ENCODE measurements at regions not wholly inside any gene's neighbourhood (a gene's known extent, or its start where the extent isn't known, plus 50 kb on each side); places are given as distances from the start of the nearest gene placed in this dataset.

DNA sequence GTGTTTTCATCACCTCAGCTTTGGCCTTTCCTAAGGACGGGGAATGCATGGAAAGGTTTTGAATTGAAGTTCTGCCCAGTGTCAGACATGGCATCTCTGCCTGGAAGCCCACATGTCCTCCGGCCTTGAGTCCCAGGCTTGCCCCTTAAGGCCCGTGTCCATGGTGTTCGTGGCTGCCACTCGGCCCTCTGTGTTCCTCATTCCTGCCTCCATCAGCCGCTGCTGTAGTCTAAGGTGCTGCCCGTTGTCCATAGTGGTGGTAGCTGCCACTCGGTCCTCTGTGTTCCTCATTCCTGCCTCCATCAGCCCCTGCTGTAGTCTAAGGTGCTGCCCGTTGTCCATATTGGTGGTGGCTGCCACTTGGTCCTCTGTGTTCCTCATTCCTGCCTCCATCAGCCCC lies 180.7 kb upstream of the SHH start:
- no peak for DNase-seq (ENCODE audit: low spot score)

DNA sequence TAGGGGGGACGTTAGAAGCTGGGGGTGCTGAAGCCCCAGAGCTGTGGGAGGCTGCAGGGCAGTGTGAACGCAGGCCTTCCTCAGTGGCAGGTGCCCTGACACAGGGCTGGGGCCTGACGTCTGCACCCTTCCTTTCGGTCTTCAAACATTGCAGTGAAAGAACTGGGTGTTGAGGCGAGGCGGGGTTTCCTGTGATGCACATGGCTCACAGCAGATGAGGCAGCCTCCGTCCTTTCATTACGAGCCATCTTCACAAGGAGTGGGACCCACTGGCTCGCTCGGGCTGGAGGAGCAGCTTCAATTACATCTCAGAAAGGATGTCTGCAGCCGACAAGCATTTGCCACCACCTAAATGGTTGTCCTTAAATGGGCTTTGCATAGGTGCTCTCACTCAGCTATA lies 180.3 kb upstream of the SHH start:
- no peak for DNase-seq (ENCODE audit: low spot score)

DNA sequence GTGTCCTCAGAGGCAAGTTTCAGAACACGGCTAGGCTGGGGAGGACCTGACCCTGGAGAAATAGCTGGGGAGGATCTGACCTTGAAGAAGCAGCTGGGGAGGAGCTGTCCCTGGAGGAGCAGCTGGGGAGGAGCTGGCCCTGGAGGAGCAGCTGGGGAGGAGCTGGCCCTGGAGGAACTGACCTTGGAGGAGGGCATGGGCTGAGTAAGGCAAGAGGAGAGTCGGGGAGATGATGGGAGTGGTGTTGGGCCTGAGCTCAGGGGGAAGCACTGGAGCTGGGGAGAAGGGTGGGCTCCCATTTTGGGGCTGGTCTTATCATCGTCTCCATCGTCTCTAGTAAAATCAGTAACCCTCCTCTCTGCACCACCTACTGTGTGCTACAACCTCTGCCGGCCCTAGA lies 179.8 kb upstream of the SHH start:
- no peak for DNase-seq (ENCODE audit: low spot score)

DNA sequence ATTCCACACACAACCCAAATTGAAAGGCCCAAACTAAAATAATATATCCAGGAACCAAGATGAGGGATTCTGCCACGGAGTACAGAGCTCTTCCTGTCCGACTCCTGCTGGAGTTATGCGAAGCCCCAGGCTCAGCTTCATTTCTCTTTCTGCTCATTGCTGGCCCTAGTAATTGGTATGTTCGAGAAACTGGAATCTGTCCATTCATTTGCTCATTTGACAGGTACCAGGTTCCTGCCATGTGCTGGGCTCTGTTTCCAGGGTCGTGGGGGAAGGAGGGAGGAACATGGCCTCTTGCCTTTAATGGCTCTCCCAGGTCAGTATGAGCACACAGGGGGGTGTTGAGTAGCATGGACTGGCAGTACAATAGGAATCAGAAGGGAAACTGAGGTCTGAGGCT lies 179.2 kb upstream of the SHH start:
- no peak for DNase-seq (ENCODE audit: low spot score)

DNA sequence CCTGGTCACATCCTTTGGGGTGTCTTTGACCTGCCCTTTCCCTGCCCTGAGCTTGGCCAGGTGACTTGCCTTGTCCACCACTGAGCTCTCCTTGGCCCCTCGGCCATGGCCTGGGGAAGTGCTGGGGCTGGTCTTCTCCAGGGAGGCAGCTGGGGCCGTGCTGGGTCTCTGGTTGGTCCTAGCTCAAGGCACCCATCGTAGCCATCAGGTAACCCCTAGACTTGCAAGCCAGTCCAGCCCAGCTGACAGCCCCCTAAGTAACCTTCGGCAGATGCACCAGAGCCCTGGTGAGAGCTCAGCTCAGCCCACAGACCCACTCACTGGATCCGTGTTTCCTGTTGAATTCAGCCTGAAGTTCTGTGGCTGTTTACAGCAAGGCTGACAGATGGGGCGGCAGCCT lies 176.2 kb upstream of the SHH start:
- DNase-seq (ENCODE audit: low spot score), result no peak

DNA sequence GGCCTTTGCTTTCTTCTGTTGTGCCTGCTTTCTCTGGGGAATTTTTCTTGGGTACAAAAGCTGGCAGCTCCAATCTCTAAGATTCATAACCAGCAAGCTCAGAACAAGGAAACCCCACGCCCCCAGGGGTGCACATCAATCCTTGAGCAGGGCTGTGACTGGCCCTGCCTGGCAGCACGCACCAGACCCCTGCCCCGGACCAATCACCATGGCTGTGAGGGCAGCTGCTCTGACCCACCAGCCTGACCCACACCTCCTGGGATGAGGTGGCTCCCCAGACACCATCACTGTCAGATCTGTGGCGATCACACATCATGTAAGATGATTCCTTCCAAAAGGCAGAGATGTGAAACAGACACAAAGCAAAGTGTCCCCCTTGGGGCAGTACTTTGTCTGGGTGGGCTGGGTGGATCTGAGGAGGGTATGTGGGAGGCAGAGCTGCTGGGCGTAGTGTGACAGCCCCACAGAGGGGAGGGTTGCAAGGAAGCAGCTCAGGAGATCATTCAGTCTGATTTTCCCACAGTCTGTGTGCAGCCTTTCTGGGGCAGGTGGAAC lies 175.5 kb upstream of the SHH start:
- DNase-seq (ENCODE audit: low spot score), result no peak

DNA sequence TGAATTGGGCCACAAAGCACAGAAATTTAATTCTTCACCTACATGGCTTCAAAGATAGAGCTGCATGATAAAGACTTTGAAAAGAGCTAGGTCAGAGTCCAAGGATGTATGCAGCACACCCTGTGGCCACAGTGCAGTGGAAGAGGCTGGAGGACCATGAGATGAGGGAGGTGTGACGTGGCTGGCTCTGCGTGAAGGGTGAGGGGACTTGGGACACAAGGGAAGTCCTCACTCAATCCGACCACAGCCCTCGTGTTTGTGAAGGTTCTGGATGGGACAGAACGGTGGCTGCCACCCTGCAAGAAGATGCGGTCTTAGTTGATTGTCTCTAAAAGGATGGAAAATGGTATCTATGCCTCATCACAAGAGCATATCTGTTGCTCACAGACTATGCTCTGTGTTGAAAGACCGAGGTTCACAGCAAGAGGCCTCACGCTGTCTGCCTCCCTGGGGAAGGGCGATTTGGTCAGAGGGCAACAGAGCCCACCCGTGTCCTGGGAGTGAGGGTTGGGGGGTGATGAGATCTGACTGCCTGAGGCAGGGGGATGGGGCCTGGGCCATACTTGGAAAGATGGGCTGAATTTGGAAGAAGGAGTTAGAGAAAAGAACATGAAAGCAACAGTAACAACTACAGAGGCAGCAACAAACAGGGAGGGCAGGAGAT lies 174.4 kb upstream of the SHH start:
- no peak for DNase-seq (ENCODE audit: low spot score)

DNA sequence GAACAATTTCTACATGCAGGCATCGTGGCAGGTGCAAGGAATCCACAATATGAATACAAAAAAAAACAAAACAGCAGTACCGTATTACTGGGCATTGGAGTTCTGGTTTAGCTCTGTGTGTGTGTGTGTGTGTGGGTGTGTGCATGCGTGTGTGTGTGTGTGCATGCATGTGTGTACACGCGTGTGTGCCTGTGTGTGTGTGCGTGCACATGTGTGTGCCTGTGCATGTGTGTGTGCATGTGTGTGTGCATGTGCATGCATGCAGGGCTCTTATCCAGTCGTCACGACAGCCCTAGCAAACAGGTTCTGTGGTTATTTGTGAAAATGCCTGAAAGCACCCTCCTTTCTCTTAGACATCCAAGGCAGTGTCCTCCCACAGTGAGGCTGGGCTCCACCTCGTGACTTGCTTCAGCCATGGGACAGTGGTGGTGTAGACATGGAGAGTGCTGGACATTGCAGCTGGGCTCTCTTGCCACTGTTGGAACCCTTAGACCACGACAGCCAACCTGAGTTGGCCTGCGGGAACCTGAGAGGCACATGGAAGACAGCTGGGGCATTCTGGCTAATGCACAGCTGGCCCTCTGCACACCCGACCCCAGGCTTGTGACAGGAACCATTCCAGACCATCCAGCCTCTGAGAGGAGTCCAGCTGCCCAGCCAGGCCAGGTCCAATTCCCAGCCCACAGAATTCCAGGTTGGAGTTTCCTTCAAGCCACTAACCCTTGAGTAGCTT lies 173.4 kb upstream of the SHH start:
- DNase-seq (ENCODE audit: low spot score), result no peak

DNA sequence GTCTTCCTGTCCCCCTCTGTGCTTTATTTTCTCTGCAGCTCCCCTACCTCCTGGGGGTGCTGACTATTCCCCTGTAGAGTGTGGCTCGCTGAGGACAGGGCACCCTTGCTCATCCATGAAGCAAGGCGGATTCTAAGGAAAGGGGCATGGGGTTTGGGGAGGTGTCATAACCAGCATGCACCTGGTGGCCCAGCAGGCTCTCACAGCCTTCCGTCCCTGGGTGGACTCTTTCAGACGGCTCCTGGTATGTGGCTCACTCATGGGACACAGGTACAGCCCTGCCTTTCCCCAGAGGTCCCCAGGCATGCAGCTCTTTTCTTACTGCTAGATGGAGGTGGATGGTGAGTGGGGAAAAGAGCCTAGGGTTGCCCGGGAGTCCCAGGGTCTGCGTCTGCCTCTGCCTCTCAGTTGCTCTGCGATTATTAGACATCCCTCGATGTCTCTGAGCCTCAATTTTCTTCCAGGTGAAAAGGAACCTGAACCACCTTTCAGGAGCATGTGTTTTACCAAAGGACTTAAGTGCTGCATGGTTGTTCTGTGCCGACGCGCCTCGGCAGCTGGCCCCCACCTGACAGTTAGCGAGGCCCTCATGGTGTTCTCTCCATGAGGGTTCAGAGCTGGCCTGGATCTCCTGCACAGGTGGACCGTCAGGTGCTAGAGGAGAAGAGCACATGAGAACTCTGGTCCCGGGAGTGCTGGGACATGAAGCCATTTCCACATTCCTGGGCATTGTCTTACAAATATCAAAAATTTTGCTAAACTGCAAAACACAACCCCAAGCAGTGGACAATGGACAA lies 172.5 kb upstream of the SHH start:
- DNase-seq (ENCODE audit: low spot score), result no peak

DNA sequence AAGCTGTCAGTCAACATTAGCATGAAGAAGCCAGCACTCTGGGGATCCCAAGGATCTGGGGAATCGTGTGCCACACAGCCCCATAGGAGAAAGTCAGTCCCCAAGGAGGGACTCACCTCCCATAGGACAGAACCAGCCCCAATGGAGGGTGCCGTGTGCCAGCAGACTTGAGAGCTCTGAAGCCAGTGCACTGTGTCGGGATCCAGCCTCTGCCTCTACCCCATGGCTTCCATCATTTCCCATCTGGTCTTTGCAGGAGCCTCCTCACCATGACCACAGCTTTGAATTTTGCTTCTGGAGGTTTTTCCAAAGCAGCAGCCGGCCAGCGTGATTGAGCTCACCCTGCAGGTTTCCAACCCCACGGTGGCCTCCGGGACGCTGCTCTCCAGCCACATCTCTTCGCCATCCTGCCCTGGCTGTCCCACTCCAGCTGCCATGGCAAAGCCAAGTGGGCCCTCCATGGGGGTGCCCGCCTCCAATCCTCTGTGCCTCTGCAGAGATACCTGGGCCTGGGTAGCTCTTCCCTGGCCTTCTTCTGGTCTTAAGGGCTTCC lies 171.8 kb upstream of the SHH start:
- no peak for DNase-seq (ENCODE audit: low spot score)

DNA sequence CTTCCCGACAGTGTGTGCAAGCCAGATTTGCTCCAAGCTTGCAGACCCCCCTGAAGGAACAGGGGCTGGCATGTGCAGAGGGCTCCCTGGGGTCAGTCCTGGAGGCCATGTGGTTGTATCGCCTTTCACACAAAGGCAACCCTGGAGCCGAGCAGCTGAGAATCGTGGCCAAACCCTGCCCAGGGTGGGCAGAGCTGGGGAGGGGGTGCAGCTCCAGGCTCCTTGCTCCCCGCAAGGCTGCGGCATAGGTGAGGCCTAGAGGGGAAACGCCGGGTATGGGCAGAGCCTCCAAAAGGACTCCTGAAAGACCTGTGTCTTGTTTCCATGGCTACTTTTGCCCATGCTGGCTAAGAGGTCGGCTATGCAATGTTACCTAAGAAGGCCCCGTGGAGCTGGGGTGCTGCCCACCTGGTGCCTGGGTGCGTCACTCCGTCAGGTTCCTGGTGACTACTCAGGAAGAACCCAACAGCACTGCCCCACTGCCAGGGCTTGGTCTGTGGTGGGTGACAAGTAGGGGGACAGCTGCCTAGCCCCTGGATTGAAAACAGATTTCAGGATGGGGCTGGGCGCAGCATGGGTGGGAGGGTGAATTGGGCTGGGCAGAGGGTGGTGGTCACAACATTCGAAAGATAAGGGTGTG lies 171.0 kb upstream of the SHH start:
- DNase-seq (ENCODE audit: low spot score), result no peak

DNA sequence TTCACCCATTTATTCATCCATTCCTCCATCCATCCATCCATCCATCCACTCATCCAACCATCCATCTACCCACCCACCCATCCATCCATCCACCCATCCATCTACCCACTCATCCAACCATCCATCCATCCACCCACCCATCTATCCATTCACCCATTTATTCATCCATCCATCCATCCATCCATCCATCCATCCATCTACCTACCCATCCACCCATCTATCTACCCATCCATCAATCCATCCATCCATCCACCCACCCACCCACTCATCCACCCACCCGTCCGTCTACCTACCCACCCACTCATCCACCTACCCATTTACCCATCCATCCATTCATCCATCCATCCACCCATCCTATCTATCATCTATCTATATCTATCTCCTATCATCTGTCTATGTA lies 169.4 kb upstream of the SHH start:
- DNase-seq (ENCODE audit: low spot score), result no peak

DNA sequence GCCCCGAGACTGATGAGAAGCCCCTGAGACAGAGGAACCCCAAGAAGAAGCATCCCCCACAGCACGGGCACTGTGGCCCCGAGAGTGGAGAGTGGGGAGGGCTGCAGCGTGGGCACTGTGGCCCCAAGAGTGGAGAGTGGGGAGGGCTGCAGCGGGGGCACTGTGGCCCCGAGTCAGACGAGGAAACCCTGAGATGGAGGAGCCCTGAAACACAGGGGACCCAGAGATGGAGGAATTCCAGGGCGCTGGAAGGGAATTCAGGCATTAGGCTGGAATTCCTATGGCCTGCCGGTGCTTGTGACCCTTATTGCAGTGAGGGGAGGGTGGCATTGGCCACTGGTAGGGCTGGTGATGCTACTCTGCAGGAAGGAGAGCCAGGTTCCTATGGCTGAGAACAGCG lies 168.6 kb upstream of the SHH start:
- DNase-seq (ENCODE audit: low spot score), result no peak

DNA sequence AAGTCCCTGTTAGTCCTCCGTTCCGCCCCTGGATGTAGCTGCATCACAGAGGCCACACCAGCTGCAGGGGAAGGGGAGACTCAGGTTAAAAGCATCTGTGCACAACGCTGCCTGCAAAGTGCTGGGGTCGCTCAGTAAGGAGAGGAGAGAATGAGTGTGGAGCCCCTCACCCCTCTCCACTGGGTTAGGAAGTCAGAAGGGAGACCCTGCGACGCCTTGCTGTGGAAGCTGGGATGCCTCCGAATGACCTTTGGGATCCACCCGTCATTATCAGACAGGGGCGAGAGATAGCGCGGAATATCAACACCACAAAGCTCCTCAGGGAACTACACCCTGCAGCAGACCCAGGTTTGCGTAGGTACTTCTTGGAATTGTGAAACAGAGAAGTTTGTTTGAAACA lies 167.7 kb upstream of the SHH start:
- DNase-seq (ENCODE audit: low spot score), result no peak

DNA sequence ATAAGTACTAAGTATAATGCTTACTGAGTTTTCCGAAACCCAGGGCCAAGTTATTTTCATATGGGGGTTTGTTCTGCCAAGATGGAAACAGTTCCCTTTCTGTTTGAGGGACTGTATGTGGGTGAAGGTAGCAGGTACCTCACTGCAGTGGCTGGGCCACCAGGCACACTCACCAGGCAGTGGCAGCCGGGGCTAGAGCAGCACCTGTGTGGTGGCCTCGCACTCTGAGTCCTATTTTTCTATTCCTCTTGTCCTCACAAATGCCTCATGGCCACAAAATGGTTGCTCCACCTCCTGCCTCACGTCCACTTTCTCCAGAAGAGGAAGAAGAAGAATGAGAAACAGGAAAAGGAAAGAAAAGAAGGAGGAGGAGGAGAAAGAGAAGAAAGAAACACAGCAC lies 167.3 kb upstream of the SHH start:
- no peak for DNase-seq (ENCODE audit: low spot score)

DNA sequence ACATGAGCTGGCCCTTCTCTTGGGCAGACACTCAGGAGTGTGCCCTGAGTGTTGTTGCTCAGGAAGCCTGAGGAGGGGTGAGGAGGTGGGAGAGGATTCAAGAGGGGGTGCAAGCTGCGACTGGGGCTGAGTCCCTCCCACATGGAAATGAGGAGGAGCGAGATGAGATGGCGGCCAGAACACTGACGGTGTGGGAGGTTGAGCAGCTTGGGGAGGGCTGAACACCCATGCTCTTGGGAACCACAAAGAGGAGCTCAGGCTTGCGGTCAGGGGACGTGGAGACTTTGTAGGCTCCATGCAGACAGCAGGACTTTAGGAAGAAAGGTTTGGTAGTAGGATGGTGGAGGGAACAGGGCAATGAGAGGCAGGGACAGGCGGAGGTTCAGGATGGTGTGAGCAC lies 163.2 kb upstream of the SHH start:
- no peak for DNase-seq (ENCODE audit: low spot score)

DNA sequence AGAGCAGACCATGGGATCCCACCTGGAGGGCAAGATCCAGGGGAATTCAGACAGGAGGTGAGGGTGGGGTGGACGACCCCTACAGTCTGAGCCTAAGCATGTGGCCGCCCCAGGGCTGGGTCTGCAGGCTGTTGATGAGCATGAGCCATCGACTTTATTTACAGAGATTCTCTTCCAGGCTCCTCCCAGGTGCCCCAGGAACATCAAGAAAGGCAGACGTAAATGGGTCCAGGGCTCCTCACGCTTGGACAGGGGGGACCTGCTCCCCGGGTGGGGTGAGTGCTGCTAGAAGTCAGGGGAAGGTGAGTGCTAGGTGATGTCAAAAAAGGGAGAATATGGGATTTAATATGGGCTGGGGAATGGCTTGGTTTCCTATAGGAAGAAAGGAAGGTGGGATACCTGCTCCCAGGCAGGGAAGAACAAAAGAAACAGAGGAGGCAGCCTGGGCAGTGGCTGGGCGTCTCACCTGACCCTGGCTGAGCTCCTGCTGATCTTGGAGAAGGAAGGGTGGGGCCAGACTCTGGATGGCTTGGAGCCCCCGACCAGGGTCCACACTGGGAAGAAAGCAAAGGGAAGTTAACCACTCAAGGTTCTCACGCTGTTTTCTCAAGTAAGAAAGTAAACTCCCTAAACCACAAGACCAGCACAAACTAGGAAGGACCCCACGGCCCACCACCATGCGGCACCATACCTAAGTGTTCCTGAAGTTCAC lies 162.1 kb upstream of the SHH start:
- DNase-seq (ENCODE audit: low spot score), result no peak

DNA sequence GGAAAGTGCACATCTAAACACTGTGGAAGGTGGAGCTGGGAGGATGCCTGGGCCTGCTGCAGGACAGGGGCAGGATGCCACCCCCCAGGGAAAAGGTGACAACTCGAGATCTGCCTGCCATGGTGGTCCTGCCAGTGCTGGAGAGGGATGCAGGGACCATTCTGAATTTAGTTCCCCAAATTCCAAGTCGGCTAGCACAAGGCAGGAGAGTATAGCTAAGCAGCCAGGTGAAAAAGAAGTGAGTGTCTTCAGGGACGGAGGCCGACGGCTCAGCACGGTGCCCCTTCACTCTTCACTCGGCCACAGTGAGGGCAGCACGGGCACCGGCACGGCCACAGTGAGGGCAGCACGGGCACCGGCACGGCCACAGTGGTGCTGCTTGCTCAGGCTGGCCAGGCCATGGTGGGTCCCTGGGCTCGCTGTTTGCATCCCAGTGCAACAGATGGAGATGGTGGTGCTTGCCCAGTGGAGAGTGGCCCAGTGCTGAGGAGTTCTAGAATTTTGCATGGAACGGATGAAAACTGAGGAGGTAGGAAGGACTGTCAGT lies 161.3 kb upstream of the SHH start:
- no peak for DNase-seq (ENCODE audit: low spot score)

DNA sequence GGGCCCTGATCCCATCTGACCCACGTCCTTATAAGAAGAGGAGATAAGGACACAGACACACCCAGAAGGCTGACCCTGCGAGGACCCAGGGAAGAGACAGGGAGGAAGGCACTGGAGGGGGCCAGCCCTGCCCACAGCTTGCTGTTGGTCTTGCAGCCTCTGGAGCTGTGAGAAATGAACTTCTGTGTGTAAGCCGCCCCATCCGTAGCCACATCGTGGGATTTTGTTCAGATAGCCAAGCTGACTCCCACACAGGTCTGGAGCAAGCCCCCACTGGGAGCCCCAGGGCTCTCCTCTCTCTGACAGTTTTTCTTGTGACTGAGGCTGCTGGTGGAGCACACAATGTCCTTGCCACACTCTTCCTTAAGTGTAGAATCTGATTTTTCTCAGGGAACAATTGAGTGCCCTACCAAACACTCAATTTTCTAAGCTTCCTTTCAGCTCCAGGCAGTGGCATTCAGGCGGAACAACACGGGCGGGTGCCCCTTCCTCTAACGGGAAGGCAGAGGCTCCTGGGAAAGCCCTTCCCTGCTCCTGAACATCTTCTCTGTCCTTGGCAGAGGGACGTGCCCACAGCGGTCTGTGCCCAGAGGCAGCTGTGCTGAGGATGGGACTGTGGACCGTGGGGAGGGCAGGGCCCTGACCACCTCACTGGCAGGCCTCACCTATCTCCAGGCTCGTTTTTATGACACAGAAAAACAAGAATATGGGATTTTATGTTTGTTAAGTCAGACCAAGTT lies 160.6 kb upstream of the SHH start:
- DNase-seq (ENCODE audit: low spot score), result no peak

DNA sequence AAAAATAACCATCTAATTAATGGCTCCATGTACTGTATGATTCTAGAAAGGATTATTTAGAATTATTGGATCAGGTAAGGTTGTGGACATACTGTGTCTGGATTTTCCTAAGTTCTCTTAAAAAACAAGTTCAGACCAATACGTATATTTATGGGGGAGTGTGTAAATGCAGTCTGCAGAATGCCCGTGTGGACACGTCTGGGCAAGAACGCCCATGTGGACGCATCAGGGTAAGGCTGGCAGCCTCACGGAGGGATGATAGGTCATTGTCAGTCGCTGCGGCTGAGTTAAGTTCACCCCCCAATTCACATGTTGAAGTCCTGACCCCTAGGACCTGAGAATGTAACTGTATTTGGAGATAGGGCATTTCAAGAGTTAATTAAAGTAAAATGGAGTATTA lies 160.0 kb upstream of the SHH start:
- no peak for DNase-seq (ENCODE audit: low spot score)

Measured in pons (tissue), 1 donor.